Neural cell (in vitro differentiated cells): ENCODE measurements at regions not wholly inside any gene's neighbourhood (a gene's known extent, or its start where the extent isn't known, plus 50 kb on each side); places are given as distances from the start of the nearest gene placed in this dataset.

Source experiments
- H2AFZ ChIP-seq: fragments of 200-600, 300-800 bp; sonication (generic), shearing (Covaris generic); 2 replicates; pipeline ENCODE4 v1.6.0; 2014; ENCODE audit warnings: low read depth, mild to moderate bottlenecking, antibody characterized with exemption, low read length, moderate library complexity
- H3F3A ChIP-seq: fragments of 200-600 bp; shearing (Covaris generic); 2 replicates; pipeline ENCODE4 v1.6.1; 2016; ENCODE audit warnings: mild to moderate bottlenecking, moderate library complexity, mixed read lengths, antibody characterized with exemption, low read length; ENCODE audit not compliant: insufficient read depth, poor library complexity, severe bottlenecking
- H3K27ac ChIP-seq: fragments of 200-600, 300-800 bp; sonication (generic), shearing (Covaris generic); 2 replicates; pipeline ENCODE4 v1.5.1; 2014; ENCODE audit warnings: mild to moderate bottlenecking, low read length, moderate library complexity
- H3K27me3 ChIP-seq: fragments of 300-800, 200-600 bp; sonication (generic), shearing (Covaris generic); 2 replicates; pipeline ENCODE4 v1.6.0; 2014; ENCODE audit warnings: mild to moderate bottlenecking, low read depth, low read length, moderate library complexity; ENCODE audit not compliant: insufficient read depth
- H3K36me3 ChIP-seq: fragments of 300-800, 200-600 bp; sonication (generic), shearing (Covaris generic); 2 replicates; pipeline ENCODE4 v1.5.1; 2014; ENCODE audit warnings: mild to moderate bottlenecking, antibody characterized with exemption, low read length, moderate library complexity; ENCODE audit not compliant: insufficient read depth
- H3K4me2 ChIP-seq: fragments of 300-800, 200-600 bp; sonication (generic), shearing (Covaris generic); 2 replicates; pipeline ENCODE4 v1.6.0; 2014; ENCODE audit warnings: mild to moderate bottlenecking, low read length
- H3K4me3 ChIP-seq: fragments of 300-800, 200-600 bp; sonication (generic), shearing (Covaris generic); 2 replicates; pipeline ENCODE4 v1.5.1; 2014; ENCODE audit warnings: mild to moderate bottlenecking, low read length, moderate library complexity
- H3K79me2 ChIP-seq: fragments of 200-600 bp; shearing (Covaris generic); replicated peaks from 2 replicates; pipeline ENCODE4 v1.6.0; 2014; ENCODE audit warnings: mild to moderate bottlenecking, low read length, moderate library complexity; ENCODE audit not compliant: insufficient read depth
- H3K9ac ChIP-seq: fragments of 300-800, 200-600 bp; sonication (generic), shearing (Covaris generic); 2 replicates; pipeline ENCODE4 v1.6.1; 2016; ENCODE audit warnings: mild to moderate bottlenecking, low read length, mixed read lengths
- H3K9me2 ChIP-seq: fragments of 200-600 bp; shearing (Covaris generic); 2 replicates; pipeline ENCODE4 v1.6.1; 2016; ENCODE audit warnings: mild to moderate bottlenecking, low read length, mixed read lengths; ENCODE audit not compliant: insufficient read depth
- H3K9me3 ChIP-seq: fragments of 200-600, 300-800 bp; sonication (generic), shearing (Covaris generic); 2 replicates; pipeline ENCODE4 v1.6.1; 2016; ENCODE audit warnings: mild to moderate bottlenecking, mixed run types, low read length, moderate library complexity, mixed read lengths
- H4K20me1 ChIP-seq: fragments of 200-600 bp; shearing (Covaris generic); 2 replicates; pipeline ENCODE4 v1.6.1; 2016; ENCODE audit warnings: mild to moderate bottlenecking, mixed run types; ENCODE audit not compliant: insufficient read depth
- CTCF ChIP-seq: fragments of 450-650 bp; IDR thresholded peaks from 2 replicates; pipeline ENCODE4 v1.5.1; 2014; ENCODE audit warnings: antibody characterized with exemption, mild to moderate bottlenecking, moderate library complexity; ENCODE audit not compliant: poor library complexity, severe bottlenecking
- EP300 ChIP-seq: fragments of 450-650 bp; conservative IDR thresholded peaks from 2 replicates; pipeline ENCODE4 v1.6.1; 2014; ENCODE audit warnings: antibody characterized with exemption, mild to moderate bottlenecking, moderate library complexity; ENCODE audit not compliant: poor library complexity, severe bottlenecking
- EZH2 ChIP-seq: fragments of 200-600, 300-800 bp; shearing (Covaris generic), sonication (generic); IDR thresholded peaks from 2 replicates; pipeline ENCODE4 v1.6.1; 2014; ENCODE audit warnings: antibody characterized with exemption, low read length, borderline replicate concordance, mild to moderate bottlenecking; ENCODE audit not compliant: insufficient read depth, poor library complexity, severe bottlenecking
- MXI1 ChIP-seq: fragments of 450-650 bp; conservative IDR thresholded peaks from 2 replicates; pipeline ENCODE4 v1.6.1; 2014; ENCODE audit warnings: antibody characterized with exemption, mild to moderate bottlenecking; ENCODE audit not compliant: poor library complexity, severe bottlenecking
- POLR2AphosphoS5 ChIP-seq: IDR thresholded peaks from 2 replicates; pipeline ENCODE4 v1.6.1; 2012
- RAD21 ChIP-seq: fragments of 450-650 bp; conservative IDR thresholded peaks from 2 replicates; pipeline ENCODE4 v1.6.1; 2014; ENCODE audit warnings: antibody characterized with exemption, mild to moderate bottlenecking, moderate library complexity
- REST ChIP-seq: IDR thresholded peaks from 2 replicates; pipeline ENCODE4 v1.6.1; 2012; ENCODE audit warnings: borderline replicate concordance
- SMC3 ChIP-seq: fragments of 450-650 bp; conservative IDR thresholded peaks from 2 replicates; pipeline ENCODE4 v1.6.1; 2014; ENCODE audit warnings: antibody characterized with exemption, mild to moderate bottlenecking, moderate library complexity; ENCODE audit not compliant: poor library complexity
- TAF1 ChIP-seq: IDR thresholded peaks from 2 replicates; pipeline ENCODE4 v1.6.1; 2012; ENCODE audit warnings: low read depth

GRCh38 chr6:85041376-85041775 lies 277.0 kb upstream of the TBX18 start:
- H3K9me2 ChIP-seq: no peaks in the 10 kb centered on the region
- no peaks in the 10 kb centered on the region for H3K79me2 ChIP-seq
- H3K9me3 ChIP-seq: no peaks in the 10 kb centered on the region
- H3F3A ChIP-seq: no peaks in the 10 kb centered on the region
- no peak overlapping the region for H2AFZ ChIP-seq
- no peak overlapping the region for H3K4me2 ChIP-seq
- no peak overlapping the region for H3K27ac ChIP-seq
- H3K4me3 ChIP-seq: no peak overlapping the region
- no peaks in the 10 kb centered on the region for H3K36me3 ChIP-seq
- H4K20me1 ChIP-seq: no peaks in the 10 kb centered on the region
- TF ChIP-seq CTCF: no peak
- no peak for TF ChIP-seq EP300
- TF ChIP-seq EZH2: no peak
- no peak for TF ChIP-seq RAD21
- no peak for TF ChIP-seq MXI1
- TF ChIP-seq POLR2AphosphoS5: no peak
- TF ChIP-seq REST: no peak
- no peak for TF ChIP-seq SMC3
- no peak for TF ChIP-seq TAF1
- H3K27me3 ChIP-seq: no peaks in the 10 kb centered on the region
- H3K9ac ChIP-seq: no peak overlapping the region

- H3K36me3 ChIP-seq: no peaks in the 10 kb centered on the region
Measured at GRCh38 chr6:85037221-85037620, 272.8 kb upstream of the TBX18 start.

More at GRCh38 chr6:85037221-85037620, 272.8 kb upstream of the TBX18 start:
- H3K9me3 ChIP-seq: no peaks in the 10 kb centered on the region
- no peak overlapping the region for H3K4me3 ChIP-seq
- H3K9ac ChIP-seq: no peak overlapping the region
- no peaks in the 10 kb centered on the region for H3K27me3 ChIP-seq
- no peaks in the 10 kb centered on the region for H3K9me2 ChIP-seq
- H3F3A ChIP-seq: no peaks in the 10 kb centered on the region
- H3K4me2 ChIP-seq: no peak overlapping the region
- no peaks in the 10 kb centered on the region for H3K79me2 ChIP-seq
- H3K27ac ChIP-seq: no peak overlapping the region
- no peak for TF ChIP-seq EZH2
- no peak for TF ChIP-seq REST
- no peak for TF ChIP-seq EP300
- TF ChIP-seq RAD21: no peak
- TF ChIP-seq CTCF: no peak
- TF ChIP-seq POLR2AphosphoS5: no peak
- no peak for TF ChIP-seq SMC3
- no peak for TF ChIP-seq TAF1
- TF ChIP-seq MXI1: no peak
- no peak overlapping the region for H2AFZ ChIP-seq
- H4K20me1 ChIP-seq: no peaks in the 10 kb centered on the region
